HepG2 (cell line): ENCODE measurements at regions not wholly inside any gene's neighbourhood (a gene's known extent, or its start where the extent isn't known, plus 50 kb on each side); places are given as distances from the start of the nearest gene placed in this dataset.
"Not testable (repeated sequence)": the region's sequence is repeated elsewhere in the genome, so short reads cannot be mapped to it uniquely, and the experiment has no call there.

ENCODE experiments used
- CTCF ChIP-seq: sonication (generic); formaldehyde crosslinking; IDR thresholded peaks from 2 replicates; pipeline ENCODE4 v1.5.0; 2020; ENCODE audit warnings: mild to moderate bottlenecking, missing genetic modification reagents, moderate library complexity
- EZH2 ChIP-seq: conservative IDR thresholded peaks from 2 replicates; pipeline ENCODE4 v1.6.1; 2012; ENCODE audit warnings: mild to moderate bottlenecking, low read depth, low read length, moderate library complexity
- POLR2A ChIP-seq, 2 experiments: IDR thresholded peaks; 2 replicates each; pipeline ENCODE4 v1.6.1; 2011; ENCODE audit warnings: low read depth in 2 of 2, low read length in 2 of 2, mild to moderate bottlenecking in 1 of 2, moderate library complexity in 1 of 2; ENCODE audit not compliant: insufficient read depth in 1 of 2
- ZBTB34 ChIP-seq: sonication (generic); formaldehyde crosslinking; IDR thresholded peaks from 2 replicates; pipeline ENCODE4 v1.8.0; 2022; ENCODE audit warnings: mild to moderate bottlenecking, missing genetic modification reagents
- ZNF75D ChIP-seq: sonication (generic); formaldehyde crosslinking; IDR thresholded peaks from 2 replicates; pipeline ENCODE4 v1.8.1; 2023; ENCODE audit warnings: missing genetic modification reagents, mild to moderate bottlenecking, borderline replicate concordance
- TF ChIP-seq, protein P1 (sequence below): sonication (generic); formaldehyde crosslinking; IDR thresholded peaks from 2 replicates; pipeline ENCODE4 v1.4.0; 2020; ENCODE audit warnings: mild to moderate bottlenecking, missing genetic modification reagents

DNA sequence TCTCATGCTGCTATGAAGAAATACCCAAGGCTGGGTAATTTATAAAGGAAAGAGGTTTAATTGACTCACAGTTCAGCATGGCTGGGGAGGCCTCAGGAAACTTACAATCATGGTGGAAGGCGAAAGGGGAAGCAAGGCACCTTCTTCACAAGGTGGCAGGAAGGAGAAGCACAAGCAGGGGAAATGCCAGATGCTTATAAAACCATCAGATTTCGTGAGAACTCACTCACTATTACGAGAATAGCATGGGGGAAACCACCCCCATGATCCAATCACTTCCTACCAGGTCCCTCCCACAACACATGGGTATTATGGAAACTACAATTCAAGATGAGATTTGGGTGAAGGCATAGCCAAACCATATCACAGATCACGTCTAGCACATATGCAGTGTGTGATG is 61.8 kb upstream of the MARCKS start:
- not testable (repeated sequence) for TF ChIP-seq ZNF75D; ZBTB34 (CRISPR knock-in tag); POLR2A (IDR thresholded peaks at IDR 0.05; ENCODE audit: insufficient read depth in 1 of 2, low read depth in 2 of 2, low read length in 2 of 2); EZH2; CTCF (CRISPR knock-in tag)
- TF ChIP-seq, protein P1, sequence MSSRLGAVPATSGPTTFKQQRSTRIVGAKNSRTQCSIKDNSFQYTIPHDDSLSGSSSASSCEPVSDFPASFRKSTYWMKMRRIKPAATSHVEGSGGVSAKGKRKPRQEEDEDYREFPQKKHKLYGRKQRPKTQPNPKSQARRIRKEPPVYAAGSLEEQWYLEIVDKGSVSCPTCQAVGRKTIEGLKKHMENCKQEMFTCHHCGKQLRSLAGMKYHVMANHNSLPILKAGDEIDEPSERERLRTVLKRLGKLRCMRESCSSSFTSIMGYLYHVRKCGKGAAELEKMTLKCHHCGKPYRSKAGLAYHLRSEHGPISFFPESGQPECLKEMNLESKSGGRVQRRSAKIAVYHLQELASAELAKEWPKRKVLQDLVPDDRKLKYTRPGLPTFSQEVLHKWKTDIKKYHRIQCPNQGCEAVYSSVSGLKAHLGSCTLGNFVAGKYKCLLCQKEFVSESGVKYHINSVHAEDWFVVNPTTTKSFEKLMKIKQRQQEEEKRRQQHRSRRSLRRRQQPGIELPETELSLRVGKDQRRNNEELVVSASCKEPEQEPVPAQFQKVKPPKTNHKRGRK (CRISPR knock-in tag): not testable (repeated sequence)
